Neural cell (in vitro differentiated cells): ENCODE measurements at regions not wholly inside any gene's neighbourhood (a gene's known extent, or its start where the extent isn't known, plus 50 kb on each side); places are given as distances from the start of the nearest gene placed in this dataset.

Experiments used
- H2AFZ ChIP-seq: fragments of 200-600, 300-800 bp; sonication (generic), shearing (Covaris generic); 2 replicates; pipeline ENCODE4 v1.6.0; 2014; ENCODE audit warnings: low read depth, mild to moderate bottlenecking, antibody characterized with exemption, low read length, moderate library complexity
- H3F3A ChIP-seq: fragments of 200-600 bp; shearing (Covaris generic); 2 replicates; pipeline ENCODE4 v1.6.1; 2016; ENCODE audit warnings: mild to moderate bottlenecking, moderate library complexity, mixed read lengths, antibody characterized with exemption, low read length; ENCODE audit not compliant: insufficient read depth, poor library complexity, severe bottlenecking
- H3K27ac ChIP-seq: fragments of 200-600, 300-800 bp; sonication (generic), shearing (Covaris generic); 2 replicates; pipeline ENCODE4 v1.5.1; 2014; ENCODE audit warnings: mild to moderate bottlenecking, low read length, moderate library complexity
- H3K27me3 ChIP-seq: fragments of 300-800, 200-600 bp; sonication (generic), shearing (Covaris generic); 2 replicates; pipeline ENCODE4 v1.6.0; 2014; ENCODE audit warnings: mild to moderate bottlenecking, low read depth, low read length, moderate library complexity; ENCODE audit not compliant: insufficient read depth
- H3K36me3 ChIP-seq: fragments of 300-800, 200-600 bp; sonication (generic), shearing (Covaris generic); 2 replicates; pipeline ENCODE4 v1.5.1; 2014; ENCODE audit warnings: mild to moderate bottlenecking, antibody characterized with exemption, low read length, moderate library complexity; ENCODE audit not compliant: insufficient read depth
- H3K4me2 ChIP-seq: fragments of 300-800, 200-600 bp; sonication (generic), shearing (Covaris generic); 2 replicates; pipeline ENCODE4 v1.6.0; 2014; ENCODE audit warnings: mild to moderate bottlenecking, low read length
- H3K4me3 ChIP-seq: fragments of 300-800, 200-600 bp; sonication (generic), shearing (Covaris generic); 2 replicates; pipeline ENCODE4 v1.5.1; 2014; ENCODE audit warnings: mild to moderate bottlenecking, low read length, moderate library complexity
- H3K79me2 ChIP-seq: fragments of 200-600 bp; shearing (Covaris generic); replicated peaks from 2 replicates; pipeline ENCODE4 v1.6.0; 2014; ENCODE audit warnings: mild to moderate bottlenecking, low read length, moderate library complexity; ENCODE audit not compliant: insufficient read depth
- H3K9ac ChIP-seq: fragments of 300-800, 200-600 bp; sonication (generic), shearing (Covaris generic); 2 replicates; pipeline ENCODE4 v1.6.1; 2016; ENCODE audit warnings: mild to moderate bottlenecking, low read length, mixed read lengths
- H3K9me2 ChIP-seq: fragments of 200-600 bp; shearing (Covaris generic); 2 replicates; pipeline ENCODE4 v1.6.1; 2016; ENCODE audit warnings: mild to moderate bottlenecking, low read length, mixed read lengths; ENCODE audit not compliant: insufficient read depth
- H3K9me3 ChIP-seq: fragments of 200-600, 300-800 bp; sonication (generic), shearing (Covaris generic); 2 replicates; pipeline ENCODE4 v1.6.1; 2016; ENCODE audit warnings: mild to moderate bottlenecking, mixed run types, low read length, moderate library complexity, mixed read lengths
- H4K20me1 ChIP-seq: fragments of 200-600 bp; shearing (Covaris generic); 2 replicates; pipeline ENCODE4 v1.6.1; 2016; ENCODE audit warnings: mild to moderate bottlenecking, mixed run types; ENCODE audit not compliant: insufficient read depth
- EP300 ChIP-seq: fragments of 450-650 bp; conservative IDR thresholded peaks from 2 replicates; pipeline ENCODE4 v1.6.1; 2014; ENCODE audit warnings: antibody characterized with exemption, mild to moderate bottlenecking, moderate library complexity; ENCODE audit not compliant: poor library complexity, severe bottlenecking
- EZH2 ChIP-seq: fragments of 200-600, 300-800 bp; shearing (Covaris generic), sonication (generic); IDR thresholded peaks from 2 replicates; pipeline ENCODE4 v1.6.1; 2014; ENCODE audit warnings: antibody characterized with exemption, low read length, borderline replicate concordance, mild to moderate bottlenecking; ENCODE audit not compliant: insufficient read depth, poor library complexity, severe bottlenecking
- MXI1 ChIP-seq: fragments of 450-650 bp; conservative IDR thresholded peaks from 2 replicates; pipeline ENCODE4 v1.6.1; 2014; ENCODE audit warnings: antibody characterized with exemption, mild to moderate bottlenecking; ENCODE audit not compliant: poor library complexity, severe bottlenecking
- POLR2AphosphoS5 ChIP-seq: IDR thresholded peaks from 2 replicates; pipeline ENCODE4 v1.6.1; 2012
- RAD21 ChIP-seq: fragments of 450-650 bp; conservative IDR thresholded peaks from 2 replicates; pipeline ENCODE4 v1.6.1; 2014; ENCODE audit warnings: antibody characterized with exemption, mild to moderate bottlenecking, moderate library complexity
- SMC3 ChIP-seq: fragments of 450-650 bp; conservative IDR thresholded peaks from 2 replicates; pipeline ENCODE4 v1.6.1; 2014; ENCODE audit warnings: antibody characterized with exemption, mild to moderate bottlenecking, moderate library complexity; ENCODE audit not compliant: poor library complexity
- TAF1 ChIP-seq: IDR thresholded peaks from 2 replicates; pipeline ENCODE4 v1.6.1; 2012; ENCODE audit warnings: low read depth
- TF ChIP-seq, protein P1 (sequence below): IDR thresholded peaks from 2 replicates; pipeline ENCODE4 v1.6.1; 2012; ENCODE audit warnings: borderline replicate concordance
- TF ChIP-seq, protein P2 (sequence below): fragments of 450-650 bp; IDR thresholded peaks from 2 replicates; pipeline ENCODE4 v1.5.1; 2014; ENCODE audit warnings: antibody characterized with exemption, mild to moderate bottlenecking, moderate library complexity; ENCODE audit not compliant: poor library complexity, severe bottlenecking

DNA sequence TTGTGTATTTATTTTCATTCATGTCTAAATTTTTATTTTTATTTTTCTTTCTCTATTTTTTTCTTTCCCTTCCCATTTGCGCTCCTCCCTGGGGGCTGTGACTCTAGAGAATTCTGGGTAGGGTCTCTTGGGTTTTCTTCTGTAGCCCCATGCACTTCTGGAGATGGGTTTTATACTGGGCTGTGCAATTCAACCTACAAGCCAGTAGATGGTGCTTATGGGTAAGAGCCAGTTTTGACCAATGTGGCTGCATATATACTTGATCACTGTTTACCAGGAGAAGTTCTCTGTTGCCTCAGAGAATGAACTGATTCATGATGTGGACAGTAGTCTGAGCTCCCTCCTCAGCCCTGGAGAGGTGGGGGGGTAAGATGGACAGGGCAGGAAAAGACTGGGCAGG lies 614.6 kb downstream of the PCDH19 start:
- no peaks in the 10 kb centered on the region for H3K36me3 ChIP-seq
- TF ChIP-seq MXI1 = no peak
- no peak for TF ChIP-seq EP300
- no peak for TF ChIP-seq EZH2
- TF ChIP-seq, protein P1, sequence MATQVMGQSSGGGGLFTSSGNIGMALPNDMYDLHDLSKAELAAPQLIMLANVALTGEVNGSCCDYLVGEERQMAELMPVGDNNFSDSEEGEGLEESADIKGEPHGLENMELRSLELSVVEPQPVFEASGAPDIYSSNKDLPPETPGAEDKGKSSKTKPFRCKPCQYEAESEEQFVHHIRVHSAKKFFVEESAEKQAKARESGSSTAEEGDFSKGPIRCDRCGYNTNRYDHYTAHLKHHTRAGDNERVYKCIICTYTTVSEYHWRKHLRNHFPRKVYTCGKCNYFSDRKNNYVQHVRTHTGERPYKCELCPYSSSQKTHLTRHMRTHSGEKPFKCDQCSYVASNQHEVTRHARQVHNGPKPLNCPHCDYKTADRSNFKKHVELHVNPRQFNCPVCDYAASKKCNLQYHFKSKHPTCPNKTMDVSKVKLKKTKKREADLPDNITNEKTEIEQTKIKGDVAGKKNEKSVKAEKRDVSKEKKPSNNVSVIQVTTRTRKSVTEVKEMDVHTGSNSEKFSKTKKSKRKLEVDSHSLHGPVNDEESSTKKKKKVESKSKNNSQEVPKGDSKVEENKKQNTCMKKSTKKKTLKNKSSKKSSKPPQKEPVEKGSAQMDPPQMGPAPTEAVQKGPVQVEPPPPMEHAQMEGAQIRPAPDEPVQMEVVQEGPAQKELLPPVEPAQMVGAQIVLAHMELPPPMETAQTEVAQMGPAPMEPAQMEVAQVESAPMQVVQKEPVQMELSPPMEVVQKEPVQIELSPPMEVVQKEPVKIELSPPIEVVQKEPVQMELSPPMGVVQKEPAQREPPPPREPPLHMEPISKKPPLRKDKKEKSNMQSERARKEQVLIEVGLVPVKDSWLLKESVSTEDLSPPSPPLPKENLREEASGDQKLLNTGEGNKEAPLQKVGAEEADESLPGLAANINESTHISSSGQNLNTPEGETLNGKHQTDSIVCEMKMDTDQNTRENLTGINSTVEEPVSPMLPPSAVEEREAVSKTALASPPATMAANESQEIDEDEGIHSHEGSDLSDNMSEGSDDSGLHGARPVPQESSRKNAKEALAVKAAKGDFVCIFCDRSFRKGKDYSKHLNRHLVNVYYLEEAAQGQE = no peak
- TF ChIP-seq TAF1 = no peak
- TF ChIP-seq, protein P2, sequence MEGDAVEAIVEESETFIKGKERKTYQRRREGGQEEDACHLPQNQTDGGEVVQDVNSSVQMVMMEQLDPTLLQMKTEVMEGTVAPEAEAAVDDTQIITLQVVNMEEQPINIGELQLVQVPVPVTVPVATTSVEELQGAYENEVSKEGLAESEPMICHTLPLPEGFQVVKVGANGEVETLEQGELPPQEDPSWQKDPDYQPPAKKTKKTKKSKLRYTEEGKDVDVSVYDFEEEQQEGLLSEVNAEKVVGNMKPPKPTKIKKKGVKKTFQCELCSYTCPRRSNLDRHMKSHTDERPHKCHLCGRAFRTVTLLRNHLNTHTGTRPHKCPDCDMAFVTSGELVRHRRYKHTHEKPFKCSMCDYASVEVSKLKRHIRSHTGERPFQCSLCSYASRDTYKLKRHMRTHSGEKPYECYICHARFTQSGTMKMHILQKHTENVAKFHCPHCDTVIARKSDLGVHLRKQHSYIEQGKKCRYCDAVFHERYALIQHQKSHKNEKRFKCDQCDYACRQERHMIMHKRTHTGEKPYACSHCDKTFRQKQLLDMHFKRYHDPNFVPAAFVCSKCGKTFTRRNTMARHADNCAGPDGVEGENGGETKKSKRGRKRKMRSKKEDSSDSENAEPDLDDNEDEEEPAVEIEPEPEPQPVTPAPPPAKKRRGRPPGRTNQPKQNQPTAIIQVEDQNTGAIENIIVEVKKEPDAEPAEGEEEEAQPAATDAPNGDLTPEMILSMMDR = no peak
- no peak for TF ChIP-seq SMC3
- no peak for TF ChIP-seq RAD21
- no peak for TF ChIP-seq POLR2AphosphoS5

DNA sequence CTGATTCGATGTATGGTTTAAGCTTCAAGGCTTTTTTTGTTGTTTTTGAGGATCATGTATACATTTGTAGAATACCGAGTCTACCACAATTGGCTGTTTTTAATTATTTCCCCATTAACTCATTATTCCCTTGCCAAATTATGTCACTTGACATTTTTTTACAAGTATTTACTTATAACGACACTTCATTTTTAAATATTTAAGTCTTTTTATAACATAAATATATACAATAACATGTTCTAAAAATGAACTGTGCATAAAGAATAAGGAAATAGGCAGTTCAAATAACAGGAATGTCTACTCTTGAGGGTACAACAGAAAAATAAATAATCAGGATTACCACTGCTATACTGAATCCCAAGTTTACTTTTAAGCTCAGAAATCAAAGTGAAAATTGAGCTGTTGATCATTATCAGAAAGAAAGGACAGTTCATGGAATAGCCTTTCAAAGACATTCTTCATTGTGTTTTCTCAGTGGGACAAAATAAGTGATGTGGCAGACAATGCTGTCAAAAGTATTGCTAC lies 627.5 kb downstream of the PCDH19 start:
- H3K4me3 ChIP-seq = no peak overlapping the region
- TF ChIP-seq SMC3 (no peak), RAD21 (no peak)
- H3K27me3 ChIP-seq = no peaks in the 10 kb centered on the region
- H4K20me1 ChIP-seq = no peaks in the 10 kb centered on the region
- no peaks in the 10 kb centered on the region for H3K36me3 ChIP-seq
- no peaks in the 10 kb centered on the region for H3K79me2 ChIP-seq
- no peak overlapping the region for H3K27ac ChIP-seq
- H3F3A ChIP-seq = no peaks in the 10 kb centered on the region
- no peak overlapping the region for H3K9ac ChIP-seq
- H3K9me2 ChIP-seq = no peaks in the 10 kb centered on the region
- H2AFZ ChIP-seq = no peak overlapping the region
- no peak overlapping the region for H3K4me2 ChIP-seq
- no peaks in the 10 kb centered on the region for H3K9me3 ChIP-seq

More for the DNA sequence above, 614.6 kb downstream of the PCDH19 start:
- Histone ChIP-seq H3K4me3 (no peak overlapping the region), H3K9me3 (no peaks in the 10 kb centered on the region), H3K4me2 (no peak overlapping the region), H3K27me3 (no peaks in the 10 kb centered on the region), H4K20me1 (no peaks in the 10 kb centered on the region), H3K9me2 (no peaks in the 10 kb centered on the region), H3F3A (no peaks in the 10 kb centered on the region), H2AFZ (no peak overlapping the region), H3K79me2 (no peaks in the 10 kb centered on the region), H3K27ac (no peak overlapping the region), H3K9ac (no peak overlapping the region)

DNA sequence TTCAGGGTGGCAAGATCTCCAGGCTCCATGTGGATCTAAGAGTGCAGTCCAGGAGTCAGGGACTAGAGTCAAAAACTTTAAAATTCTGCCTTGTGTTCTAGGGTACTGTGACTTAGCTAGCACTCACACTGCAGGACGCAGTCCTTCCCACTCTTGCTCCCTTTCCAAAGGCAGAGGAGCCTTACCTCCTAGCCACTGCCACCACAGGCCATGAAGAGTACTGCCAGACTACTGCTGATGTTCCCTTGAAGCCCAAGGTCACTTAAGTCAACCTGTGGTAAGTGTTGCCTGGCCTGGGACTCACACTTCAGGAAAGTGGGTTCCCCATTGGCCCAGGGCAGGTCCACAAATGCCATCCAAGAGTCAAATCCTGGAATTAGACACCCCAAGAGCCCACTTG lies 632.2 kb downstream of the PCDH19 start:
- Histone ChIP-seq H3K27me3 (no peaks in the 10 kb centered on the region), H3K4me2 (no peak overlapping the region), H3K79me2 (no peaks in the 10 kb centered on the region), H3K9me2 (no peaks in the 10 kb centered on the region), H3K27ac (no peak overlapping the region), H3K36me3 (no peaks in the 10 kb centered on the region), H3K9ac (no peak overlapping the region), H3F3A (no peaks in the 10 kb centered on the region), H3K9me3 (no peaks in the 10 kb centered on the region), H3K4me3 (no peak overlapping the region), H4K20me1 (no peaks in the 10 kb centered on the region), H2AFZ (no peak overlapping the region)
- TF ChIP-seq, protein P1 = no peak
- TF ChIP-seq MXI1 (no peak), TAF1 (no peak), SMC3 (no peak), EZH2 (no peak), RAD21 (no peak), EP300 (no peak), POLR2AphosphoS5 (no peak)
- TF ChIP-seq, protein P2 = no peak
